ENCODE measurements at regions not wholly inside any gene's neighbourhood (a gene's known extent, or its start where the extent isn't known, plus 50 kb on each side); places are given as distances from the start of the nearest gene placed in this dataset.

- no peak for TF ChIP-seq POLR2AphosphoS5 (IDR thresholded peaks at IDR 0.05; ENCODE audit: insufficient read depth, low read depth, low read length)
- TF ChIP-seq POLR2A (IDR thresholded peaks at IDR 0.05; ENCODE audit: low read depth, low read length): no peak
- no peak for TF ChIP-seq CTCF (IDR thresholded peaks at IDR 0.05; ENCODE audit: extremely low read depth in 1 of 2, insufficient read depth in 1 of 2, low read depth in 1 of 2, low read length in 2 of 2)
- no peak for TF ChIP-seq EZH2 (IDR thresholded peaks at IDR 0.05; ENCODE audit: borderline replicate concordance, low read depth, low read length, severe bottlenecking)
- TF ChIP-seq MAX (IDR thresholded peaks at IDR 0.05; ENCODE audit: insufficient read depth, insufficient read length): no peak
- TF ChIP-seq GATA2 (IDR thresholded peaks at IDR 0.05; ENCODE audit: insufficient read depth, insufficient read length, low read depth, low read length): no peak
Measured at GRCh38 chr14:86083616-86084015, 553.7 kb downstream of the FLRT2 start.
